ENCODE measurements at regions not wholly inside any gene's neighbourhood (a gene's known extent, or its start where the extent isn't known, plus 50 kb on each side); places are given as distances from the start of the nearest gene placed in this dataset.

DNA sequence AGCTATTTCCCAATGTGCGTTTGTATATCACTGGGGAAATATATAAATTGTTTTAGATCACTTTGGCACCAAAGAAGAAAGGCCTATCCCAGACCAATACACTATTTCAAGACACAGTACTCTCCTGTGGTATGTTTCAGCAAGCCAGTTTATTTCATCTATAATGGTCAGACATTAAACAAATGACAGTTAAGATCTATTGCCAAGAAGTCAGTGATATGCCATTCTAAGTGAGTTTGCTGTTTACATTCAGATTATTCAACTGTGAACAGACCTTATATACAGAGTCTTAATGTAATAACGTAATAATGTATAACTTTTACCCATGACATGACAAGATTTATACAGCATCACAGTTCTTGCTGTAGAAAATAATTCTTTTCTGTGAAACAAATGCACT is 352.7 kb downstream of the CDH7 start:
- TF ChIP-seq, protein P1, sequence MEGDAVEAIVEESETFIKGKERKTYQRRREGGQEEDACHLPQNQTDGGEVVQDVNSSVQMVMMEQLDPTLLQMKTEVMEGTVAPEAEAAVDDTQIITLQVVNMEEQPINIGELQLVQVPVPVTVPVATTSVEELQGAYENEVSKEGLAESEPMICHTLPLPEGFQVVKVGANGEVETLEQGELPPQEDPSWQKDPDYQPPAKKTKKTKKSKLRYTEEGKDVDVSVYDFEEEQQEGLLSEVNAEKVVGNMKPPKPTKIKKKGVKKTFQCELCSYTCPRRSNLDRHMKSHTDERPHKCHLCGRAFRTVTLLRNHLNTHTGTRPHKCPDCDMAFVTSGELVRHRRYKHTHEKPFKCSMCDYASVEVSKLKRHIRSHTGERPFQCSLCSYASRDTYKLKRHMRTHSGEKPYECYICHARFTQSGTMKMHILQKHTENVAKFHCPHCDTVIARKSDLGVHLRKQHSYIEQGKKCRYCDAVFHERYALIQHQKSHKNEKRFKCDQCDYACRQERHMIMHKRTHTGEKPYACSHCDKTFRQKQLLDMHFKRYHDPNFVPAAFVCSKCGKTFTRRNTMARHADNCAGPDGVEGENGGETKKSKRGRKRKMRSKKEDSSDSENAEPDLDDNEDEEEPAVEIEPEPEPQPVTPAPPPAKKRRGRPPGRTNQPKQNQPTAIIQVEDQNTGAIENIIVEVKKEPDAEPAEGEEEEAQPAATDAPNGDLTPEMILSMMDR (IDR thresholded peaks at IDR 0.05; ENCODE audit: low read depth, low read length) = no peak
- Histone ChIP-seq H3K27me3 (ENCODE audit: control insufficient read depth, insufficient read depth, low read length) (no peaks in the 10 kb centered on the region), H3K27ac (ENCODE audit: low read depth, low read length) (no peak overlapping the region), H3K4me3 (ENCODE audit: low read depth, low read length) (no peak overlapping the region), H3K9me3 (ENCODE audit: control insufficient read depth, insufficient read depth, low read length) (peaks cover 9% of the 10 kb centered on the region; the same call in 1 of the 2 replicates)
- ChIA-PET CTCF (no interaction called here), POLR2A (no interaction called here)
- DNase-seq (ENCODE audit: low read depth, low spot score) = no peak

- H3K27ac ChIP-seq (ENCODE audit: low read depth, low read length) = no peak overlapping the region
- DNase-seq (ENCODE audit: low read depth, low spot score) = no peak
- no peaks in the 10 kb centered on the region for H3K27me3 ChIP-seq (ENCODE audit: control insufficient read depth, insufficient read depth, low read length)
- H3K9me3 ChIP-seq (ENCODE audit: control insufficient read depth, insufficient read depth, low read length) = peaks cover 4% of the 10 kb centered on the region; the same call in 1 of the 2 replicates
- H3K4me3 ChIP-seq (ENCODE audit: low read depth, low read length) = no peak overlapping the region
- ChIA-PET POLR2A (no interaction called here), CTCF (no interaction called here)
- TF ChIP-seq, protein P1 (IDR thresholded peaks at IDR 0.05; ENCODE audit: low read depth, low read length) = no peak
These were observed 332.3 kb downstream of the CDH7 start for GRCh38 chr18:66083078-66083477.

- no peaks in the 10 kb centered on the region for H3K27me3 ChIP-seq (ENCODE audit: control insufficient read depth, insufficient read depth, low read length)
- CTCF ChIA-PET = no interaction called here
- no peak overlapping the region for H3K27ac ChIP-seq (ENCODE audit: low read depth, low read length)
These were observed 328.4 kb downstream of the CDH7 start for GRCh38 chr18:66078925-66079800.

DNA sequence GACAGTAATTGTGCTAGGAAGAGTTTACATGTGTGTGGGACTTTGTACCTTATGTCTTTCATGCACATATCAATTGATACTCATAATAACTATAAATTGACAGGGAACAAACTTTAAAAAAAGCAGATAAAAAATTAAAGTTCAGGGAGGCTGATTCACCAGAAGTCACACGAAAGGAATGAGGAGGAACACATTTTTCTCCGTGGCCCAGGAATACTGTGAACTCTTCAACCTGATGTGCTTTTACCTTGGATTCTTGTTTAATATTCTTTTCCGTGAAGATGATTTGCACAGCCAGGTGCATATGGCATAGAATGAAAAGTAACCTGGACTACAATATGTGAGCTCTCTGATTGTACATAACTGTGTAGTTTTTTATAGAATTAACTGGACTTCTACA is 326.3 kb downstream of the CDH7 start:
- TF ChIP-seq, protein P1 (IDR thresholded peaks at IDR 0.05; ENCODE audit: low read depth, low read length) = no peak
- H3K9me3 ChIP-seq (ENCODE audit: control insufficient read depth, insufficient read depth, low read length) = peaks cover 10% of the 10 kb centered on the region; the same call in 1 of the 2 replicates
- no peaks in the 10 kb centered on the region for H3K27me3 ChIP-seq (ENCODE audit: control insufficient read depth, insufficient read depth, low read length)
- no peak overlapping the region for H3K4me3 ChIP-seq (ENCODE audit: low read depth, low read length)
- H3K27ac ChIP-seq (ENCODE audit: low read depth, low read length) = no peak overlapping the region
- ChIA-PET CTCF (no interaction called here), POLR2A (no interaction called here)
- no peak for DNase-seq (ENCODE audit: low read depth, low spot score)

More at GRCh38 chr18:66078925-66079800, 328.4 kb downstream of the CDH7 start:
- POLR2A ChIA-PET = no interaction called here
- DNase-seq (ENCODE audit: low read depth, low spot score) = no peak
- H3K9me3 ChIP-seq (ENCODE audit: control insufficient read depth, insufficient read depth, low read length) = peaks cover 5% of the 10 kb centered on the region; the same call in 1 of the 2 replicates
- no peak overlapping the region for H3K4me3 ChIP-seq (ENCODE audit: low read depth, low read length)
- TF ChIP-seq, protein P1 (IDR thresholded peaks at IDR 0.05; ENCODE audit: low read depth, low read length) = no peak

DNA sequence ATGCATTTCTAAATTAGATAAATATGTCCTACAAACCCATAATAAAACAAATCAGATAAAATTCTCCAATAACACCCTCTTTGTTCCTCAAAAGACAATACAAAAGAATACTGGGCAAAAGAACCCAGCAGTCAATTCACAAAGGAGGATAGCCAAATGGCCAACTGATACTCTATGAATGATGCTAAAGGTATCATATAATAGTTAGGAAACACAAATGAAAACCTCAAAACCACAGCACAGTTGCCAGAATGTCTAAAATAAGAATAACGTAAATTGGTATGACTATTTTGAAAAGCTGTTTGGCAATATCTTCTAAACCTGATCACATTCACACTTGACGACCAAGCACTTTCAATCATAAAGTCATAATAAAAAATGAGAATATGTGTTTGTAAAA is 315.4 kb downstream of the CDH7 start:
- DNase-seq (ENCODE audit: low read depth, low spot score) = no peak
- Histone ChIP-seq H3K27ac (ENCODE audit: low read depth, low read length) (no peak overlapping the region), H3K4me3 (ENCODE audit: low read depth, low read length) (no peak overlapping the region), H3K27me3 (ENCODE audit: control insufficient read depth, insufficient read depth, low read length) (no peaks in the 10 kb centered on the region), H3K9me3 (ENCODE audit: control insufficient read depth, insufficient read depth, low read length) (peaks cover 12% of the 10 kb centered on the region; the same call in 1 of the 2 replicates)
- ChIA-PET POLR2A (no interaction called here), CTCF (no interaction called here)
- TF ChIP-seq, protein P1 (IDR thresholded peaks at IDR 0.05; ENCODE audit: low read depth, low read length) = no peak

Data from AG04450 (cell line).